DND-41 (cell line): ENCODE measurements at regions not wholly inside any gene's neighbourhood (a gene's known extent, or its start where the extent isn't known, plus 50 kb on each side); places are given as distances from the start of the nearest gene placed in this dataset.

Experiments used
- EZH2 ChIP-seq: IDR thresholded peaks from 3 replicates; pipeline ENCODE4 v1.6.1; 2012; ENCODE audit warnings: borderline replicate concordance, low read depth, mild to moderate bottlenecking, moderate library complexity, low read length, inconsistent platforms; ENCODE audit not compliant: severe bottlenecking
- TF ChIP-seq, protein P1 (sequence below): IDR thresholded peaks from 2 replicates; pipeline ENCODE4 v1.5.1; 2012; ENCODE audit warnings: borderline replicate concordance, low read length, moderate library complexity, mild to moderate bottlenecking; ENCODE audit not compliant: poor library complexity, severe bottlenecking; ENCODE audit errors: extremely low read depth

DNA sequence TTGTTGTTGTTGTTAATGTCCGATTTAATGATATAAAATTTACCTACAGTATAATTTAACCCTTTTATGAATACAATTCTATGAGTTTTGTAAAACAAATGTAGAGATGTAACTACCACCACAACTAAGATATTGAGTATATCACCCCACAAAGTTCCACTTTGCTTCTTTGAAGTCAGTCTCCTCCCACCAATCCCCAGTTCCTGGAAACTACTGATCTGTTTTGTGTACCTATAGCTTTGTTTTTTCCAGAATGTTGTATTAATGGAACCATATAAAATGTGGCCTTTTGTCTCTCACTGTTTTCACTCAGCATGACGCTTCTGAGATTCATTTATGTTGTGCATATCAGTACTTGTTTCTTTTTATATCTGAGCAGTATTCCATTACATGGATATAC is 52.3 kb upstream of the FAM9C start:
- TF ChIP-seq, protein P1, sequence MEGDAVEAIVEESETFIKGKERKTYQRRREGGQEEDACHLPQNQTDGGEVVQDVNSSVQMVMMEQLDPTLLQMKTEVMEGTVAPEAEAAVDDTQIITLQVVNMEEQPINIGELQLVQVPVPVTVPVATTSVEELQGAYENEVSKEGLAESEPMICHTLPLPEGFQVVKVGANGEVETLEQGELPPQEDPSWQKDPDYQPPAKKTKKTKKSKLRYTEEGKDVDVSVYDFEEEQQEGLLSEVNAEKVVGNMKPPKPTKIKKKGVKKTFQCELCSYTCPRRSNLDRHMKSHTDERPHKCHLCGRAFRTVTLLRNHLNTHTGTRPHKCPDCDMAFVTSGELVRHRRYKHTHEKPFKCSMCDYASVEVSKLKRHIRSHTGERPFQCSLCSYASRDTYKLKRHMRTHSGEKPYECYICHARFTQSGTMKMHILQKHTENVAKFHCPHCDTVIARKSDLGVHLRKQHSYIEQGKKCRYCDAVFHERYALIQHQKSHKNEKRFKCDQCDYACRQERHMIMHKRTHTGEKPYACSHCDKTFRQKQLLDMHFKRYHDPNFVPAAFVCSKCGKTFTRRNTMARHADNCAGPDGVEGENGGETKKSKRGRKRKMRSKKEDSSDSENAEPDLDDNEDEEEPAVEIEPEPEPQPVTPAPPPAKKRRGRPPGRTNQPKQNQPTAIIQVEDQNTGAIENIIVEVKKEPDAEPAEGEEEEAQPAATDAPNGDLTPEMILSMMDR: no peak
- TF ChIP-seq EZH2: no peak
